ENCODE measurements at regions not wholly inside any gene's neighbourhood (a gene's known extent, or its start where the extent isn't known, plus 50 kb on each side); places are given as distances from the start of the nearest gene placed in this dataset.

DNA sequence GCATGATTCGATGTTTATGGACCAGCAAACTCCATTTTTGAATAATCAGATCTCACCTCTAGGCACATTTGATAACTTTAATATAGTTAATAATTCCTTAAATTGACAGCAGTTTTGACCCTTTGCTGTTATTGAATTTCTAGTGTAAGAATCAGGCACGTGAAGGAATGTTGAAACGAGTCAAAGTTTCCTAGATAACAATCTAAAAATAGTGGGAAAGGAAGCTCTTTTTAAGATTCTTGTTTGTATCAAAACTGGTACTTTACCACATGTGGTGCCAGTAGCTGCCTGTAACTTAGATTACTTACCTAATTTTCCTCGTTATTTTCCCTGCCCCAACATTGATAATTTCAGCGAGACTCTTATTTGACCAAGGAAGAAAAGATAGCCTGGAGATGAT, 757.8 kb upstream of the KCND2 start (continued):
- TF ChIP-seq OSR1 (CRISPR knock-in tag; IDR thresholded peaks at IDR 0.05), result no peak

DNA sequence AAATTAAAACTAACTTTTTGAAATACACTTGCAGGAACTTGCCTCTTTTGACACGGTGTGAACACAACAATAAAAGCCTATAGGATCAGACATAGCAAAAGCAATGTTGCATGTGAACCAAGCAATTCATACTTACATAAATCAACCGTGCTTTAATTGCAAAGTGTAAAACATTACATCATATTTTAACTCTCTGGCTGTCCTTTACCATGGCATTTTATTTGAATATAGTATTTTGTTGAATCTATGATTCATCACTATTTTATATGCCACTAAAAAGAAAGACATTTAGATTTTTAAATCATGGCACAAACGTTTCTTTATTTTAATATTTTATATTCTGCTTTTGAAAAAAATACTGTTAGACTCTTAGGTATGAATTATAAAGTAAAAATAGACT, 757.0 kb upstream of the KCND2 start:
- ATAC-seq, result no peak
- TF ChIP-seq ZNF8 (CRISPR knock-in tag; IDR thresholded peaks at IDR 0.05) (no peak), ZC3H10 (CRISPR knock-in tag; IDR thresholded peaks at IDR 0.05) (no peak), PPARA (CRISPR knock-in tag; IDR thresholded peaks at IDR 0.05; ENCODE audit: borderline replicate concordance) (no peak), ZNF70 (CRISPR knock-in tag; IDR thresholded peaks at IDR 0.05) (no peak), ARNTL (CRISPR knock-in tag; IDR thresholded peaks at IDR 0.05; ENCODE audit: borderline replicate concordance, low read depth) (no peak)
- TF ChIP-seq, protein P1, sequence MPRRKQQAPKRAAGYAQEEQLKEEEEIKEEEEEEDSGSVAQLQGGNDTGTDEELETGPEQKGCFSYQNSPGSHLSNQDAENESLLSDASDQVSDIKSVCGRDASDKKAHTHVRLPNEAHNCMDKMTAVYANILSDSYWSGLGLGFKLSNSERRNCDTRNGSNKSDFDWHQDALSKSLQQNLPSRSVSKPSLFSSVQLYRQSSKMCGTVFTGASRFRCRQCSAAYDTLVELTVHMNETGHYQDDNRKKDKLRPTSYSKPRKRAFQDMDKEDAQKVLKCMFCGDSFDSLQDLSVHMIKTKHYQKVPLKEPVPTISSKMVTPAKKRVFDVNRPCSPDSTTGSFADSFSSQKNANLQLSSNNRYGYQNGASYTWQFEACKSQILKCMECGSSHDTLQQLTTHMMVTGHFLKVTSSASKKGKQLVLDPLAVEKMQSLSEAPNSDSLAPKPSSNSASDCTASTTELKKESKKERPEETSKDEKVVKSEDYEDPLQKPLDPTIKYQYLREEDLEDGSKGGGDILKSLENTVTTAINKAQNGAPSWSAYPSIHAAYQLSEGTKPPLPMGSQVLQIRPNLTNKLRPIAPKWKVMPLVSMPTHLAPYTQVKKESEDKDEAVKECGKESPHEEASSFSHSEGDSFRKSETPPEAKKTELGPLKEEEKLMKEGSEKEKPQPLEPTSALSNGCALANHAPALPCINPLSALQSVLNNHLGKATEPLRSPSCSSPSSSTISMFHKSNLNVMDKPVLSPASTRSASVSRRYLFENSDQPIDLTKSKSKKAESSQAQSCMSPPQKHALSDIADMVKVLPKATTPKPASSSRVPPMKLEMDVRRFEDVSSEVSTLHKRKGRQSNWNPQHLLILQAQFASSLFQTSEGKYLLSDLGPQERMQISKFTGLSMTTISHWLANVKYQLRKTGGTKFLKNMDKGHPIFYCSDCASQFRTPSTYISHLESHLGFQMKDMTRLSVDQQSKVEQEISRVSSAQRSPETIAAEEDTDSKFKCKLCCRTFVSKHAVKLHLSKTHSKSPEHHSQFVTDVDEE (CRISPR knock-in tag; IDR thresholded peaks at IDR 0.05), result no peak
- TF ChIP-seq, protein P2, sequence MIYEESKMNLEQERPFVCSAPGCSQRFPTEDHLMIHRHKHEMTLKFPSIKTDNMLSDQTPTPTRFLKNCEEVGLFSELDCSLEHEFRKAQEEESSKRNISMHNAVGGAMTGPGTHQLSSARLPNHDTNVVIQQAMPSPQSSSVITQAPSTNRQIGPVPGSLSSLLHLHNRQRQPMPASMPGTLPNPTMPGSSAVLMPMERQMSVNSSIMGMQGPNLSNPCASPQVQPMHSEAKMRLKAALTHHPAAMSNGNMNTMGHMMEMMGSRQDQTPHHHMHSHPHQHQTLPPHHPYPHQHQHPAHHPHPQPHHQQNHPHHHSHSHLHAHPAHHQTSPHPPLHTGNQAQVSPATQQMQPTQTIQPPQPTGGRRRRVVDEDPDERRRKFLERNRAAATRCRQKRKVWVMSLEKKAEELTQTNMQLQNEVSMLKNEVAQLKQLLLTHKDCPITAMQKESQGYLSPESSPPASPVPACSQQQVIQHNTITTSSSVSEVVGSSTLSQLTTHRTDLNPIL (CRISPR knock-in tag; IDR thresholded peaks at IDR 0.05; ENCODE audit: low read depth), result no peak

DNA sequence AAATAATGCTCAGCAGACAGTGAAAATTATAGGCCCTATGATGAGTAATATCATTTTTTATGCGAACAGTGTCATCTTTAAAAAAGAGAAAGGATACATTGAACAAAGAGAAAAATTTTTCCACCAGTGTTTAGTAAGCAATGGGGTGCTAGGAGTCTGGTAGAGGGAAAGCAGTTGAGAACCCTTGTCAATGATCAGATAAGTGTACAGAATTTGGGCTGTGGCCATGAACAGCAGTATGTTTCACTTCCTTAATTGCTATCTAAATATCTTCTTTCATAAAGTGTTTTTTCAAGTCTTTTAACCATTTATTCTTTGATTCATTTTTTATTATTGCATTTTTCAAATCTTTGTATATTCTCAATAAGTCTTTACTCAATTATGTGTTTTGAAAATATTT, 750.7 kb upstream of the KCND2 start:
- no peak for ATAC-seq

DNA sequence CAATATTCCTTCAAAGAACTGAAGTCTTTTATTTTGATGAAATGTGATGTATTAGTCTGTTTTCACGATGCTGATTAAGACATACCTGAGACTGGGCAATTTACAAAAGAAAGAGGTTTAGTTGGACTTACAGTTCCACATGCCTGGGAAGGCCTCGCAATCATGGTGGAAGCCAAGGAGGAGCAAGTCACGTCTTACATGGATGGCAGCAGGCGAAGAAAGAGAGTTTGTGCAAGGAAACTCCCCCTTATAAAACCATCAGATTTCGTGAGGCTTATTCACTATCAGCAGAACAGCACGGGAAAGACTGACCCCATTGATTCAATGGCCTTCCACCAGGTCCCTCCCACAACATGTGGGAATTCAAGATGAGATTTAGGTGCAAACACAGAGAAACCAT, 750.3 kb upstream of the KCND2 start:
- ATAC-seq, result no peak
- TF ChIP-seq, protein P3, sequence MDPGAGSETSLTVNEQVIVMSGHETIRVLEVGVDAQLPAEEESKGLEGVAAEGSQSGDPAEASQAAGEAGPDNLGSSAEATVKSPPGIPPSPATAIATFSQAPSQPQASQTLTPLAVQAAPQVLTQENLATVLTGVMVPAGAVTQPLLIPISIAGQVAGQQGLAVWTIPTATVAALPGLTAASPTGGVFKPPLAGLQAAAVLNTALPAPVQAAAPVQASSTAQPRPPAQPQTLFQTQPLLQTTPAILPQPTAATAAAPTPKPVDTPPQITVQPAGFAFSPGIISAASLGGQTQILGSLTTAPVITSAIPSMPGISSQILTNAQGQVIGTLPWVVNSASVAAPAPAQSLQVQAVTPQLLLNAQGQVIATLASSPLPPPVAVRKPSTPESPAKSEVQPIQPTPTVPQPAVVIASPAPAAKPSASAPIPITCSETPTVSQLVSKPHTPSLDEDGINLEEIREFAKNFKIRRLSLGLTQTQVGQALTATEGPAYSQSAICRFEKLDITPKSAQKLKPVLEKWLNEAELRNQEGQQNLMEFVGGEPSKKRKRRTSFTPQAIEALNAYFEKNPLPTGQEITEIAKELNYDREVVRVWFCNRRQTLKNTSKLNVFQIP (CRISPR knock-in tag; IDR thresholded peaks at IDR 0.05; ENCODE audit: borderline replicate concordance, low read depth), result no peak
- TF ChIP-seq ZFP30 (CRISPR knock-in tag; IDR thresholded peaks at IDR 0.05) (no peak), TOX (CRISPR knock-in tag; IDR thresholded peaks at IDR 0.05; ENCODE audit: borderline replicate concordance) (no peak), ARNTL (CRISPR knock-in tag; IDR thresholded peaks at IDR 0.05; ENCODE audit: borderline replicate concordance, low read depth) (no peak), ZNF565 (CRISPR knock-in tag; conservative IDR thresholded peaks at IDR 0.05; ENCODE audit: low read depth) (no peak), ZFP3 (CRISPR knock-in tag; IDR thresholded peaks at IDR 0.05) (no peak)
- TF ChIP-seq, protein P2 (CRISPR knock-in tag; IDR thresholded peaks at IDR 0.05; ENCODE audit: low read depth), result no peak

More for the DNA sequence above, 750.7 kb upstream of the KCND2 start:
- TF ChIP-seq ARNTL (CRISPR knock-in tag; IDR thresholded peaks at IDR 0.05; ENCODE audit: borderline replicate concordance, low read depth), result no peak
- no peak for TF ChIP-seq GLIS3 (CRISPR knock-in tag; IDR thresholded peaks at IDR 0.05)
- TF ChIP-seq, protein P2 (CRISPR knock-in tag; IDR thresholded peaks at IDR 0.05; ENCODE audit: low read depth), result no peak
- no peak for TF ChIP-seq OSR1 (CRISPR knock-in tag; IDR thresholded peaks at IDR 0.05)
- no peak for TF ChIP-seq SNAI2 (CRISPR knock-in tag; IDR thresholded peaks at IDR 0.05)
- no peak for TF ChIP-seq ZNF8 (CRISPR knock-in tag; IDR thresholded peaks at IDR 0.05)
- no peak for TF ChIP-seq TCF4 (CRISPR knock-in tag; IDR thresholded peaks at IDR 0.05; ENCODE audit: borderline replicate concordance)
- TF ChIP-seq TOX (CRISPR knock-in tag; IDR thresholded peaks at IDR 0.05; ENCODE audit: borderline replicate concordance), result no peak
- TF ChIP-seq ZNF565 (CRISPR knock-in tag; conservative IDR thresholded peaks at IDR 0.05; ENCODE audit: low read depth), result no peak
- TF ChIP-seq ESRRG (CRISPR knock-in tag; IDR thresholded peaks at IDR 0.05), result no peak

DNA sequence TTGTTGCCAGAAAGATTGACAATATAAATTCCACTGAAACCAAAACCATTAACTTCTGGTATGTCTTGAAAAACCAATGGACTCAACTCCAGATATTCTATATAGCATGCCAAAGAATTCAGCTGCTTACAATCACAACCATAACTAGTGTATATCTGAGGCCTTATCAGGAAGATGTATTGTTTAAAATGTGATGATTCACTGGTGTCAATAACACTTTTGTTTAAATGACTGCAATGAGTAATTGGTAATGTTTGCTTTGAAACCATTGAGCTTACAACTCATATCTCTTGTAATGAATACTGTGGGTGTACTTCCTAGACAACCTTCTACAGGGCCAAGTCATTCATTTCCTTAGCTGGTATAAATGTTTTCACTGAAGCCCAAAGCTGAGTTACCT, 727.9 kb upstream of the KCND2 start:
- ATAC-seq, result no peak
- TF ChIP-seq CSDC2 (CRISPR knock-in tag; IDR thresholded peaks at IDR 0.05), result no peak
- no peak for TF ChIP-seq TOX (CRISPR knock-in tag; IDR thresholded peaks at IDR 0.05; ENCODE audit: borderline replicate concordance)
- TF ChIP-seq BACH2 (CRISPR knock-in tag; IDR thresholded peaks at IDR 0.05; ENCODE audit: borderline replicate concordance), result no peak
- TF ChIP-seq SNAI2 (CRISPR knock-in tag; IDR thresholded peaks at IDR 0.05), result no peak
- no peak for TF ChIP-seq ISL1 (CRISPR knock-in tag; IDR thresholded peaks at IDR 0.05)
- TF ChIP-seq, protein P1 (CRISPR knock-in tag; IDR thresholded peaks at IDR 0.05), result no peak
- no peak for TF ChIP-seq RARB (CRISPR knock-in tag; IDR thresholded peaks at IDR 0.05)
- TF ChIP-seq ZNF8 (CRISPR knock-in tag; IDR thresholded peaks at IDR 0.05), result no peak
- no peak for TF ChIP-seq ZC3H10 (CRISPR knock-in tag; IDR thresholded peaks at IDR 0.05)
- TF ChIP-seq ESRRG (CRISPR knock-in tag; IDR thresholded peaks at IDR 0.05), result no peak
- no peak for TF ChIP-seq OSR1 (CRISPR knock-in tag; IDR thresholded peaks at IDR 0.05)
- TF ChIP-seq PPARA (CRISPR knock-in tag; IDR thresholded peaks at IDR 0.05; ENCODE audit: borderline replicate concordance), result no peak
- TF ChIP-seq ZNF565 (CRISPR knock-in tag; conservative IDR thresholded peaks at IDR 0.05; ENCODE audit: low read depth), result no peak
- no peak for TF ChIP-seq ARNTL (CRISPR knock-in tag; IDR thresholded peaks at IDR 0.05; ENCODE audit: borderline replicate concordance, low read depth)
- TF ChIP-seq ZFP30 (CRISPR knock-in tag; IDR thresholded peaks at IDR 0.05), result no peak
- TF ChIP-seq ZFP3 (CRISPR knock-in tag; IDR thresholded peaks at IDR 0.05), result no peak

Measured in SK-N-SH treated with all-trans-retinoic acid at 6 μM for 48 hours (cell line).